ENCODE measurements at regions not wholly inside any gene's neighbourhood (a gene's known extent, or its start where the extent isn't known, plus 50 kb on each side); places are given as distances from the start of the nearest gene placed in this dataset.

DNA sequence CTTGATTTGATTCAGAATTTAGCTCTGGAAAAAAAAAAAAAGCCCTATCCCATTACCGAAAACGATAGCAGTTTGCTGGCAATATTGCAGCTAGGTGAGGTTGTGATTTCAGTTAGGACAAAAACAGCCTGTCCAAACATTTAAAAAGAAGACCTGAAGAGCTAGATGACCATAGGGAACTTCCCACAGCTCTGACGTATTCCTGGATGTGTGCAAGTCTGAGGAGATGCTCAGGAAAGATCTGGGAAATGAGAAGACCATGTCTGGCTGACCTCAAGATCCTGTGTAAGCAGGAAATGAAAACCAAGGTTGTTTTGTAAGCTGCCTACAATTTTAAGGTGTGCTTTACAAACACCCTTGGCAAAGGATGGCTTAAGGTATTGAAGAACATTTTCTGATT, 88.7 kb downstream of the RAMP3 start:
- POLR2A ChIA-PET, result no interaction called here
- no peak overlapping the region for H3K27ac ChIP-seq
- DNase-seq (ENCODE audit: low read depth in 1 of 2, low spot score in 1 of 2) (no peak), FAIRE-seq (no peak), ATAC-seq (no peak)
- no peak overlapping the region for H3K4me3 ChIP-seq
- 0 out of 3 replicates have a peak, but pooled peaks cover 2% of the 10 kb centered on the region for H3K4me1 ChIP-seq
- CTCF ChIA-PET, result interaction anchor here (1.5 to 3.6 kb wide), 2 partner anchors 9 to 13 kb away, joined by 3 to 21 read pairs; no protein-coding TSS in a partner anchor
- H3K4me2 ChIP-seq, result no peak overlapping the region
- no peaks in the 10 kb centered on the region for H3K9me3 ChIP-seq
- 23% methylated on average over 3 of the region's 3 CpGs for WGBS (ENCODE audit: missing lambda C conversion rate)
- TF ChIP-seq GATA3 (IDR thresholded peaks at IDR 0.05; ENCODE audit: borderline replicate concordance) (no peak), HEYL (CRISPR knock-in tag; IDR thresholded peaks at IDR 0.05) (no peak)

DNA sequence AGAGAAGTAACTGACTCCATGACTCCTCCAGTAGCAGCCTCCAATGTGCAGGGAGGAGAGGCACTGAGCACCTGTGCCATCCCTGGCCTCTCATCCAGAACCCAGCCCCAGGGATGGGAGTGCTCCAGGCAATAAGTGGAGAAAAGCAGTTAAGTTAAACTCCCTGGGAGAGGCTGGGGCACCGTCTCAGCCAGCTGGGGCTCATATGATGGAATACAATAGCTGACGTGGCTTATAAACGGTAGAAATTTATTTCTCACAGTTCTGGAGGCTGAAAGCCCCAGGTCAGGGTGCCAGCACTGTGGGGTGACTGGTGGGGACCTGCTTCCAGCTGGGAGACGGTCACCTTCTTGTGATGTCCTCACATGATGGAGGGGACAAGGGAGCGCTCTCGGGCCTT, 94.7 kb downstream of the RAMP3 start:
- POLR2A ChIA-PET, result interaction anchor here (0.6 kb wide), 1 partner anchor 497 kb away, joined by 3 read pairs; no protein-coding TSS in a partner anchor
- TF ChIP-seq CEBPB (IDR thresholded peaks at IDR 0.05) (no peak), FOXS1 (CRISPR knock-in tag; IDR thresholded peaks at IDR 0.05) (no peak), ZNF302 (CRISPR knock-in tag; IDR thresholded peaks at IDR 0.05) (no peak), HOXA7 (CRISPR knock-in tag; IDR thresholded peaks at IDR 0.05) (no peak), ZFP36 (IDR thresholded peaks at IDR 0.05; ENCODE audit: borderline replicate concordance, partially characterized antibody) (no peak), HOXB13 (CRISPR knock-in tag; IDR thresholded peaks at IDR 0.05; ENCODE audit: low read depth) (no peak), JUN (IDR thresholded peaks at IDR 0.05) (no peak), MYC (IDR thresholded peaks at IDR 0.05; ENCODE audit: borderline replicate concordance, low read length) (no peak), EHF (CRISPR knock-in tag; IDR thresholded peaks at IDR 0.05) (no peak), MAX (IDR thresholded peaks at IDR 0.05) (no peak), CHD2 (IDR thresholded peaks at IDR 0.05; ENCODE audit: low read length, partially characterized antibody) (no peak), MAFK (IDR thresholded peaks at IDR 0.05; ENCODE audit: partially characterized antibody) (no peak)
- Histone ChIP-seq H3K4me2 (no peak overlapping the region), H3K4me3 (no peak overlapping the region), H3K9me3 (no peaks in the 10 kb centered on the region), H3K4me1 (no peaks in the 10 kb centered on the region), H3K27ac (no peak overlapping the region)
- DNase-seq (ENCODE audit: low read depth in 1 of 2, low spot score in 1 of 2) (no peak), FAIRE-seq (no peak), ATAC-seq (no peak)
- CTCF ChIA-PET, result no interaction called here
- 12% methylated on average over 6 of the region's 6 CpGs for WGBS (ENCODE audit: missing lambda C conversion rate)

- no peak overlapping the region for H3K4me2 ChIP-seq
- no peak for DNase-seq (ENCODE audit: low read depth in 1 of 2, low spot score in 1 of 2)
- ChIA-PET POLR2A (interaction anchor here (0.6 kb wide), 1 partner anchor 496 kb away, joined by 3 read pairs; no protein-coding TSS in a partner anchor), CTCF (no interaction called here)
- H3K4me3 ChIP-seq, result no peak overlapping the region
- TF ChIP-seq SMC3 (IDR thresholded peaks at IDR 0.05) (no peak), CBX8 (IDR thresholded peaks at IDR 0.05) (no peak), MYC (IDR thresholded peaks at IDR 0.05; ENCODE audit: borderline replicate concordance, low read length) (no peak)
- H3K9me3 ChIP-seq, result no peaks in the 10 kb centered on the region
- no peaks in the 10 kb centered on the region for H3K4me1 ChIP-seq
- no peak overlapping the region for H3K27ac ChIP-seq
- FAIRE-seq, result no peak
- 0 out of 6 replicates have a peak, but pooled peaks of 1 of the 2 experiments have one; percentile 35 for ATAC-seq
Measured at GRCh38 chr7:45252857-45253256, 95.3 kb downstream of the RAMP3 start.

- Histone ChIP-seq H3K4me1 (no peaks in the 10 kb centered on the region), H3K27ac (no peak overlapping the region), H3K4me3 (no peak overlapping the region), H3K4me2 (no peak overlapping the region), H3K9me3 (no peaks in the 10 kb centered on the region)
- POLR2A ChIA-PET, result no interaction called here
- DNase-seq (ENCODE audit: low read depth in 1 of 2, low spot score in 1 of 2) (no peak), ATAC-seq (no peak), FAIRE-seq (no peak)
- CTCF ChIA-PET, result interaction anchor here (0.9 kb wide), 1 partner anchor 10 kb away, joined by 3 read pairs; no protein-coding TSS in a partner anchor
- WGBS (ENCODE audit: missing lambda C conversion rate), result 0% methylated on average over 1 of the region's 1 CpG
- TF ChIP-seq ZFP36 (IDR thresholded peaks at IDR 0.05; ENCODE audit: borderline replicate concordance, partially characterized antibody) (no peak), MAZ (IDR thresholded peaks at IDR 0.05; ENCODE audit: borderline replicate concordance, low read depth, low read length) (no peak), FOSB (CRISPR knock-in tag; IDR thresholded peaks at IDR 0.05) (no peak), FOXS1 (CRISPR knock-in tag; IDR thresholded peaks at IDR 0.05) (no peak), MAFK (IDR thresholded peaks at IDR 0.05; ENCODE audit: partially characterized antibody) (no peak), POLR2A (IDR thresholded peaks at IDR 0.05; ENCODE audit: low read length) (no peak), ATOH8 (CRISPR knock-in tag; IDR thresholded peaks at IDR 0.05; ENCODE audit: low read depth) (no peak), BHLHE40 (IDR thresholded peaks at IDR 0.05; ENCODE audit: low read depth, low read length) (no peak), JUNB (IDR thresholded peaks at IDR 0.05) (no peak), CHD2 (IDR thresholded peaks at IDR 0.05; ENCODE audit: low read length, partially characterized antibody) (no peak), RCOR1 (IDR thresholded peaks at IDR 0.05; ENCODE audit: low read depth, low read length) (no peak), ZSCAN20 (CRISPR knock-in tag; IDR thresholded peaks at IDR 0.05) (no peak), RNF2 (IDR thresholded peaks at IDR 0.05; ENCODE audit: borderline replicate concordance, low read depth) (no peak), CBX2 (IDR thresholded peaks at IDR 0.05; ENCODE audit: borderline replicate concordance, low read depth) (no peak), POLR2AphosphoS2 (conservative IDR thresholded peaks at IDR 0.05; ENCODE audit: low read length) (no peak), ZC3H11A (IDR thresholded peaks at IDR 0.05) (no peak), EP300 (IDR thresholded peaks at IDR 0.05) (no peak), PBX3 (IDR thresholded peaks at IDR 0.05) (no peak)
- TF ChIP-seq, protein P1, sequence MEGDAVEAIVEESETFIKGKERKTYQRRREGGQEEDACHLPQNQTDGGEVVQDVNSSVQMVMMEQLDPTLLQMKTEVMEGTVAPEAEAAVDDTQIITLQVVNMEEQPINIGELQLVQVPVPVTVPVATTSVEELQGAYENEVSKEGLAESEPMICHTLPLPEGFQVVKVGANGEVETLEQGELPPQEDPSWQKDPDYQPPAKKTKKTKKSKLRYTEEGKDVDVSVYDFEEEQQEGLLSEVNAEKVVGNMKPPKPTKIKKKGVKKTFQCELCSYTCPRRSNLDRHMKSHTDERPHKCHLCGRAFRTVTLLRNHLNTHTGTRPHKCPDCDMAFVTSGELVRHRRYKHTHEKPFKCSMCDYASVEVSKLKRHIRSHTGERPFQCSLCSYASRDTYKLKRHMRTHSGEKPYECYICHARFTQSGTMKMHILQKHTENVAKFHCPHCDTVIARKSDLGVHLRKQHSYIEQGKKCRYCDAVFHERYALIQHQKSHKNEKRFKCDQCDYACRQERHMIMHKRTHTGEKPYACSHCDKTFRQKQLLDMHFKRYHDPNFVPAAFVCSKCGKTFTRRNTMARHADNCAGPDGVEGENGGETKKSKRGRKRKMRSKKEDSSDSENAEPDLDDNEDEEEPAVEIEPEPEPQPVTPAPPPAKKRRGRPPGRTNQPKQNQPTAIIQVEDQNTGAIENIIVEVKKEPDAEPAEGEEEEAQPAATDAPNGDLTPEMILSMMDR (IDR thresholded peaks at IDR 0.05), result no peak
Measured at GRCh38 chr7:45253368-45253767, 95.8 kb downstream of the RAMP3 start.
